ENCODE measurements at regions not wholly inside any gene's neighbourhood (a gene's known extent, or its start where the extent isn't known, plus 50 kb on each side); places are given as distances from the start of the nearest gene placed in this dataset.

DNA sequence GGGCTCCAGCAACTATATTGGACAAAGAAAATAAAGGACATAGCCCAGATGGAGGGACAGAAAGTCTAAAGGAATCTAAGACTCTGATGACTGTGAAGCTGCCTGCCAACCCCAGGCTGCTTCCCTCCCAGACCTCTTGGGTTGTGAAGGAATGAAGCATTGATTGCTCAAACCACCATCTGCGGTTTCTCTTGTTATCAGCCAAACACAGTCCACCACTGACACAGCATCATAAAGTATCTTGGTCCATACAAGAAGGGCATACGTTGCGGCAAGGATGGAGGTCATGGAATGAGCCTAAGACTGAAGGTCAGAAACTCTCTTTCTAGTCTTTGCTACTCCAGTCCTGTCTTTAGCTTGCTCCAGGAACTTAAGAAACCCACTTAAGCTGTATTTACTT, 58.5 kb upstream of the PLXNC1 start:
- BruUV-seq (replicated peaks): no TSS peak

DNA sequence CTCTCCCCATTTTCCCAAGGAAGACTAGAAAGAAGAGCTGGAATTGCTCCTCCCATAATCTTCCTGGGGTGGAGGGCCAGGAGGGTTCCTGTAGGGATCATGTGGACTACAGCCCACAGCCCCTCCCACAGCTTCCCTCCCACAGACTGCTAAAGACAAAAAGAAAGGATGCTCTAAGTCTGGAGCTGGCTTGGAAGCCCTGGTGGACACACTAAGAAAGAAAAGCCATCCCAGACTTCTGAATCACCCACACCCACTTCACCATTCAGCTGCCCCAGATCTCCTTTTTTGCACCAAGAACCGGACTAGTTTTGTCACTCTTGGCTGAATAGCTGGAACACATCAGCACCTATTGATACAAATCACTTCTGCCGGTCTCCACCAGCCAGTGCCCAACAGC, 56.8 kb upstream of the PLXNC1 start:
- TF ChIP-seq, protein P1, sequence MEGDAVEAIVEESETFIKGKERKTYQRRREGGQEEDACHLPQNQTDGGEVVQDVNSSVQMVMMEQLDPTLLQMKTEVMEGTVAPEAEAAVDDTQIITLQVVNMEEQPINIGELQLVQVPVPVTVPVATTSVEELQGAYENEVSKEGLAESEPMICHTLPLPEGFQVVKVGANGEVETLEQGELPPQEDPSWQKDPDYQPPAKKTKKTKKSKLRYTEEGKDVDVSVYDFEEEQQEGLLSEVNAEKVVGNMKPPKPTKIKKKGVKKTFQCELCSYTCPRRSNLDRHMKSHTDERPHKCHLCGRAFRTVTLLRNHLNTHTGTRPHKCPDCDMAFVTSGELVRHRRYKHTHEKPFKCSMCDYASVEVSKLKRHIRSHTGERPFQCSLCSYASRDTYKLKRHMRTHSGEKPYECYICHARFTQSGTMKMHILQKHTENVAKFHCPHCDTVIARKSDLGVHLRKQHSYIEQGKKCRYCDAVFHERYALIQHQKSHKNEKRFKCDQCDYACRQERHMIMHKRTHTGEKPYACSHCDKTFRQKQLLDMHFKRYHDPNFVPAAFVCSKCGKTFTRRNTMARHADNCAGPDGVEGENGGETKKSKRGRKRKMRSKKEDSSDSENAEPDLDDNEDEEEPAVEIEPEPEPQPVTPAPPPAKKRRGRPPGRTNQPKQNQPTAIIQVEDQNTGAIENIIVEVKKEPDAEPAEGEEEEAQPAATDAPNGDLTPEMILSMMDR (IDR thresholded peaks at IDR 0.05; ENCODE audit: unreplicated experiment): no peak
- DNase-seq (ENCODE audit: unreplicated experiment): no peak
- no peaks in the 10 kb centered on the region for H3K27me3 Mint-ChIP-seq (ENCODE audit: insufficient read depth, unreplicated experiment)
- H3K4me1 Mint-ChIP-seq (ENCODE audit: insufficient read depth, unreplicated experiment): peaks cover 37% of the 10 kb centered on the region
- intact Hi-C loops (cut with micrococcal nuclease): no loop called here
- H3K9me3 Mint-ChIP-seq (ENCODE audit: unreplicated experiment): no peaks in the 10 kb centered on the region
- ChIA-PET CTCF (interaction anchor here (0.6 to 2.9 kb wide), 8 partner anchors 10 to 1586 kb away, joined by 3 to 22 read pairs (median 4); no protein-coding TSS in a partner anchor), POLR2A (interaction anchor here (1.1 to 1.6 kb wide), 3 partner anchors 9 to 43 kb away, joined by 4 to 6 read pairs (median 4); no protein-coding TSS in a partner anchor)
- BruUV-seq (replicated peaks): no TSS peak
- no peaks in the 10 kb centered on the region for H3K36me3 Mint-ChIP-seq (ENCODE audit: insufficient read depth, unreplicated experiment)
- no peak overlapping the region for H3K4me3 Mint-ChIP-seq (ENCODE audit: unreplicated experiment)
- H3K27ac Mint-ChIP-seq (ENCODE audit: low read depth, unreplicated experiment): no peak overlapping the region

More for the DNA sequence above, 58.5 kb upstream of the PLXNC1 start:
- no peak overlapping the region for H3K27ac Mint-ChIP-seq (ENCODE audit: low read depth, unreplicated experiment)
- TF ChIP-seq, protein P1 (IDR thresholded peaks at IDR 0.05; ENCODE audit: unreplicated experiment): no peak
- H3K36me3 Mint-ChIP-seq (ENCODE audit: insufficient read depth, unreplicated experiment): no peaks in the 10 kb centered on the region
- ChIA-PET CTCF (interaction anchor here (2.9 kb wide), 1 partner anchor 15 kb away, joined by 10 read pairs; no protein-coding TSS in a partner anchor), POLR2A (no interaction called here)
- H3K4me3 Mint-ChIP-seq (ENCODE audit: unreplicated experiment): no peak overlapping the region
- intact Hi-C loops (cut with micrococcal nuclease): no loop called here
- H3K4me1 Mint-ChIP-seq (ENCODE audit: insufficient read depth, unreplicated experiment): peaks cover 24% of the 10 kb centered on the region
- H3K9me3 Mint-ChIP-seq (ENCODE audit: unreplicated experiment): no peaks in the 10 kb centered on the region
- DNase-seq (ENCODE audit: unreplicated experiment): no peak
- H3K27me3 Mint-ChIP-seq (ENCODE audit: insufficient read depth, unreplicated experiment): no peaks in the 10 kb centered on the region

DNA sequence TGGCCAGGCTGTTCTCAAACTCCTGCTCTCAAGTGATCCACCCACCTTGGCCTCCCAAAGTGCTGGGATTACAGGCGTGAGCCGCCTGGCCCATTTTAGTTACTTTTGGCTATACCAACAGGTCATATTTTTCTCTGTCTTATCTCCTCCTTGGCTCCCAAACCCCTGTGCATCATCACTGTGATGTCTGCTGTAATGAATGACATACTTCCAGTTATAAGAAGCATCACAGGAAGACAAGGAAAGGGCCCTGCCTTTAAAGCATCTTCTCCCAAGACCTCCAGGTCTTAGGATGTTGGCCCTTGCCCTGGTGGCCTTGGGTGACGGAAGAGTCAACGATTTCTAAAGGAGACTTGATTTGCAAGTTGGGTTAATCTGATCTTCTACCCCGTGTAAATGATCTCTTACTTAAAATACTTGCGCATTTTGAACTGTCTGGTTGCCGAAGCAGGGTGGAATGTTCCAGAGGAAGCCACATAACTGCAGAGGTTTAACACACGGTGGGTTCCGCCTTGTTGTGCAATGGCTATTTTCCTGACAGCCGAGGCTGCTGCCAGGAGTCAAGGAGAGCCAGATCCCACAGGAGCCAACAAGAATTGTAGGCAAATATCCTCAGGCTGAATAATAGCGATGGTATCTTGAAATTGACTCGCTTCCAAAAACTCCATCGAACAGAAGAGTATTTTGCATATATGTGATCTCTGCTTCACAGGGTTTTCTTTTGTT, 55.7 kb upstream of the PLXNC1 start:
- peak; percentile 95 for DNase-seq (ENCODE audit: unreplicated experiment)
- ChIA-PET POLR2A (interaction anchor here (0.8 to 2.4 kb wide), 4 partner anchors 9 to 44 kb away, joined by 4 to 9 read pairs (median 5); no protein-coding TSS in a partner anchor), CTCF (interaction anchor here (0.8 to 2.9 kb wide), 5 partner anchors 9 to 590 kb away, joined by 4 to 22 read pairs (median 5); no protein-coding TSS in a partner anchor)
- Mint-ChIP-seq H3K27ac (ENCODE audit: low read depth, unreplicated experiment) (peak overlapping the region; percentile 16), H3K4me1 (ENCODE audit: insufficient read depth, unreplicated experiment) (peaks cover 38% of the 10 kb centered on the region), H3K27me3 (ENCODE audit: insufficient read depth, unreplicated experiment) (no peaks in the 10 kb centered on the region), H3K4me3 (ENCODE audit: unreplicated experiment) (peak overlapping the region; percentile 4), H3K9me3 (ENCODE audit: unreplicated experiment) (no peaks in the 10 kb centered on the region), H3K36me3 (ENCODE audit: insufficient read depth, unreplicated experiment) (no peaks in the 10 kb centered on the region)
- intact Hi-C loops (cut with micrococcal nuclease): no loop called here
- TF ChIP-seq, protein P1 (IDR thresholded peaks at IDR 0.05; ENCODE audit: unreplicated experiment): no peak
- no TSS peak for BruUV-seq (replicated peaks)

DNA sequence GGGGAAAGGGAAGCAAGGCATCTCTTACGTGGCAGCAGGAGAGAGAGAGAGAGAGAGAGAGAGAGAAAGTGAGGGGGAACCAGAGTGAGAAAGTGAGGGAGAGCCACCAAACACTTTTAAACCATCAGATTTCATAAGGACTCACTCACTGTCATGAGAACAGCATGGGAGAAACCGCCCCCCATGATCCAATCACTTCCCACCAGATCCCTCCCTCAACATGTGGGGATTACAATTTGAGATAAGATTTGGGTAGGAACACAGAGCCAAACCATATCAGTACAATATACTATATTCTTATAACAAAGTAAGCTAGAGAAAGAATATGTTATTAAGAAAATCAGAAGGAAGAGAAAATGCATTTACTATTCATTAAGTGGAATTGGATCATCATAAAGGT, 53.7 kb upstream of the PLXNC1 start:
- no TSS peak for BruUV-seq (replicated peaks)
- Mint-ChIP-seq H3K27ac (ENCODE audit: low read depth, unreplicated experiment) (peak overlapping the region; percentile 72), H3K27me3 (ENCODE audit: insufficient read depth, unreplicated experiment) (no peaks in the 10 kb centered on the region), H3K9me3 (ENCODE audit: unreplicated experiment) (no peaks in the 10 kb centered on the region), H3K4me1 (ENCODE audit: insufficient read depth, unreplicated experiment) (peaks cover 53% of the 10 kb centered on the region), H3K4me3 (ENCODE audit: unreplicated experiment) (no peak overlapping the region), H3K36me3 (ENCODE audit: insufficient read depth, unreplicated experiment) (no peaks in the 10 kb centered on the region)
- intact Hi-C loops (cut with micrococcal nuclease): no loop called here
- CTCF ChIA-PET: interaction anchor here (1.0 to 2.2 kb wide), 3 partner anchors 8 to 593 kb away, joined by 3 to 7 read pairs (median 3); no protein-coding TSS in a partner anchor
- POLR2A ChIA-PET: interaction anchor here (0.7 to 1.6 kb wide), 2 partner anchors 11 to 576 kb away, joined by 3 to 4 read pairs; no protein-coding TSS in a partner anchor
- no peak for DNase-seq (ENCODE audit: unreplicated experiment)
- TF ChIP-seq, protein P1 (IDR thresholded peaks at IDR 0.05; ENCODE audit: unreplicated experiment): no peak

All from MCF 10A (cell line).